Fibroblast of lung (primary cell): ENCODE measurements at regions not wholly inside any gene's neighbourhood (a gene's known extent, or its start where the extent isn't known, plus 50 kb on each side); places are given as distances from the start of the nearest gene placed in this dataset.
A peak's percentile ranks its signal among the peaks of the same experiment; 100 is the strongest.

Source experiments
- DNase-seq, 2 donors: peaks; one replicate each; pipeline versions ENCODE4 v3.0.0 to v3.0.0-alpha.2; 2010; ENCODE audit warnings: low read depth in 2 of 2
- H2AFZ ChIP-seq: 2 replicates; pipeline ENCODE4 v1.5.1; 2012; ENCODE audit warnings: low read length, control low read depth, inconsistent platforms
- H3K27ac ChIP-seq: 2 replicates; pipeline ENCODE4 v1.5.1; 2011; ENCODE audit warnings: low read length, control low read depth; ENCODE audit not compliant: insufficient read depth
- H3K27me3 ChIP-seq: 2 replicates; pipeline ENCODE4 v1.5.1; 2011; ENCODE audit warnings: mild to moderate bottlenecking, low read length; ENCODE audit not compliant: control insufficient read depth, insufficient read depth
- H3K36me3 ChIP-seq: 2 replicates; pipeline ENCODE4 v1.5.1; 2011; ENCODE audit warnings: low read length; ENCODE audit not compliant: control insufficient read depth, insufficient read depth
- H3K4me1 ChIP-seq: 2 replicates; pipeline ENCODE4 v1.5.1; 2011; ENCODE audit warnings: low read length; ENCODE audit not compliant: control insufficient read depth, insufficient read depth; ENCODE audit errors: extremely low read depth
- H3K4me2 ChIP-seq: 2 replicates; pipeline ENCODE4 v1.5.1; 2011; ENCODE audit warnings: low read length, control low read depth; ENCODE audit not compliant: insufficient read depth; ENCODE audit errors: extremely low read depth
- H3K4me3 ChIP-seq, 4 experiments: fragments of 200-600 bp in 1 of 4; sonication (generic) in 1 of 4; replicated peaks in 1 of 4; 2 replicates each; pipeline ENCODE4 v1.5.1; 2011 to 2016; ENCODE audit warnings: low read length in 4 of 4, low read depth in 3 of 4, mild to moderate bottlenecking in 3 of 4, control low read depth in 2 of 4, inconsistent platforms in 1 of 4, mixed read lengths in 1 of 4; ENCODE audit not compliant: insufficient read depth in 1 of 4; ENCODE audit errors: control extremely low read depth in 1 of 4
- H3K79me2 ChIP-seq: 2 replicates; pipeline ENCODE4 v1.5.1; 2012; ENCODE audit warnings: mild to moderate bottlenecking, low read length, inconsistent platforms; ENCODE audit not compliant: control insufficient read depth, insufficient read depth
- H3K9ac ChIP-seq: 2 replicates; pipeline ENCODE4 v1.5.1; 2011; ENCODE audit warnings: mild to moderate bottlenecking, low read length, control low read depth; ENCODE audit not compliant: insufficient read depth
- H3K9me3 ChIP-seq: 2 replicates; pipeline ENCODE4 v1.5.1; 2012; ENCODE audit warnings: low read depth, low read length; ENCODE audit not compliant: control insufficient read depth, insufficient read depth
- H4K20me1 ChIP-seq: 2 replicates; pipeline ENCODE4 v1.5.1; 2011; ENCODE audit warnings: low read length; ENCODE audit not compliant: control insufficient read depth, insufficient read depth; ENCODE audit errors: extremely low read depth
- CTCF ChIP-seq, 2 donors: IDR thresholded peaks in 1 of 2; conservative IDR thresholded peaks in 1 of 2; 1 replicate in 1 of 2; 2 replicates in 1 of 2; pipeline ENCODE4 v1.5.1; 2011 to 2012; ENCODE audit warnings: low read length in 2 of 2, control low read depth in 1 of 2, inconsistent platforms in 1 of 2, low read depth in 1 of 2, mild to moderate bottlenecking in 1 of 2
- EZH2 ChIP-seq: IDR thresholded peaks from 2 replicates; pipeline ENCODE4 v1.5.1; 2012; ENCODE audit warnings: low read length, control low read depth, mild to moderate bottlenecking; ENCODE audit errors: missing control alignments

DNA sequence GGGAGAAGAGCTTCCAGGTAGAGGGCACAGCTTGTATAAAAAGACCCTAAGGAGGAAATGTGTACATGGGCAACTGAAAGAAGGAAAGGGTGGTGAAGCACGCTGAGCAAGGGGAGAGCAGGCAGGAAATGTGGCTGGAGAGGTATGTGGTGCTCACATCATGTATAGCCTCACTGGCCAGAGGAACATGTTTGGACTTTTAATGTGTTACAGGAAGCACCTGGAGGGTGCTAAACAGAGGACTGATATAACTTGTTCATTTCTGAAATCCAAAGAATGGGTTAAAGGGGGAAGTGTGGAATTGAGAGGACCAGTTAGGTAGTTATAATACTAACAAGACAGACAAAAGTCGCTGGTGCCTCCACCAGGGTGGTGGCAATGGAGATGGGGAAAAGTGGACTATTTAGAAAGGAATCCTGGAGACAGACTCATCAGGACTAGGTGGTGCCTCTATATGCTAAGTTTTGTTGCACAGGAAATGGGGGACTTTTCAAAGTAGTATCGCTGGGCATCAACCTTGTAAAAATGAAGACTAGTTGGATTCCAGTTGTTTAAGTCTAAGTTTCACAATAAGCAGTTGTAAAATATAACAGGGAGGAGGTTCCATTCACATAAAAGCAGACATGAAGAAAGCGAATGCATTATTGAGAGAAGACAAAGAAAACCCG lies 63.1 kb upstream of the CD180 start:
- Histone ChIP-seq H3K27ac (no peak overlapping the region), H3K27me3 (no peaks in the 10 kb centered on the region), H3K36me3 (no peaks in the 10 kb centered on the region), H3K79me2 (no peaks in the 10 kb centered on the region), H2AFZ (no peak overlapping the region), H4K20me1 (no peaks in the 10 kb centered on the region), H3K9me3 (no peaks in the 10 kb centered on the region), H3K4me3 (no peak overlapping the region), H3K4me1 (no peaks in the 10 kb centered on the region), H3K9ac (no peak overlapping the region), H3K4me2 (no peak overlapping the region)
- DNase-seq = no peak
- no peak for TF ChIP-seq EZH2
- no peak for TF ChIP-seq CTCF (conservative IDR thresholded peaks at IDR 0.05 in 1 of 2, IDR thresholded peaks at IDR 0.05 in 1 of 2; ENCODE audit: low read depth in 1 of 2, low read length in 2 of 2)

GRCh38 chr5:67257500-67257899 lies 60.9 kb upstream of the CD180 start:
- no peaks in the 10 kb centered on the region for H4K20me1 ChIP-seq
- peak in 1 of 2 donors; percentile 44 for DNase-seq
- H3K36me3 ChIP-seq = no peaks in the 10 kb centered on the region
- no peaks in the 10 kb centered on the region for H3K27me3 ChIP-seq
- H3K9me3 ChIP-seq = no peaks in the 10 kb centered on the region
- no peak overlapping the region for H3K9ac ChIP-seq
- no peaks in the 10 kb centered on the region for H3K4me1 ChIP-seq
- no peak overlapping the region for H3K4me2 ChIP-seq
- no peak for TF ChIP-seq CTCF (conservative IDR thresholded peaks at IDR 0.05 in 1 of 2, IDR thresholded peaks at IDR 0.05 in 1 of 2; ENCODE audit: low read depth in 1 of 2, low read length in 2 of 2)
- TF ChIP-seq EZH2 = no peak
- H3K4me3 ChIP-seq = no peak overlapping the region
- H2AFZ ChIP-seq = no peak overlapping the region
- H3K79me2 ChIP-seq = no peaks in the 10 kb centered on the region
- no peak overlapping the region for H3K27ac ChIP-seq

GRCh38 chr5:67257077-67257476 lies 60.5 kb upstream of the CD180 start:
- Histone ChIP-seq H3K36me3 (no peaks in the 10 kb centered on the region), H4K20me1 (no peaks in the 10 kb centered on the region), H3K9ac (no peak overlapping the region), H3K27me3 (no peaks in the 10 kb centered on the region), H3K4me3 (no peak overlapping the region), H3K9me3 (no peaks in the 10 kb centered on the region), H3K4me2 (no peak overlapping the region), H3K27ac (no peak overlapping the region), H2AFZ (no peak overlapping the region), H3K79me2 (no peaks in the 10 kb centered on the region), H3K4me1 (no peaks in the 10 kb centered on the region)
- TF ChIP-seq EZH2 (no peak), CTCF (conservative IDR thresholded peaks at IDR 0.05 in 1 of 2, IDR thresholded peaks at IDR 0.05 in 1 of 2; ENCODE audit: low read depth in 1 of 2, low read length in 2 of 2) (no peak)
- DNase-seq = no peak
